HTR-8/SVneo (cell line): ENCODE measurements at regions not wholly inside any gene's neighbourhood (a gene's known extent, or its start where the extent isn't known, plus 50 kb on each side); places are given as distances from the start of the nearest gene placed in this dataset.
A peak's percentile ranks its signal among the peaks of the same experiment; 100 is the strongest.
"Not testable (repeated sequence)": the region's sequence is repeated elsewhere in the genome, so short reads cannot be mapped to it uniquely, and the experiment has no call there.

ENCODE experiments used
- DNase-seq: peaks from one replicate; pipeline ENCODE4 v3.0.0; 2011; ENCODE audit warnings: low spot score, mixed read lengths; ENCODE audit not compliant: insufficient read length
- FAIRE-seq: peaks from 2 replicates; lab custom pipeline; 2011; peaks lifted over from hg19 to GRCh38; lab: Jason Lieb, UNC

GRCh38 chr14:103258211-103258610, 75.8 kb upstream of the EIF5 start:
- FAIRE-seq, result no peak
- no peak for DNase-seq

- FAIRE-seq (no peak), DNase-seq (no peak)
Measured at GRCh38 chr14:103259184-103259583, 74.9 kb upstream of the EIF5 start.

- DNase-seq (no peak), FAIRE-seq (no peak)
Measured at GRCh38 chr14:103259801-103260628, 74.0 kb upstream of the EIF5 start.

GRCh38 chr14:103260629-103261124, 73.4 kb upstream of the EIF5 start:
- DNase-seq (peak; percentile 48), FAIRE-seq (peak; percentile 78)

- DNase-seq, result no peak
- no peak for FAIRE-seq
Measured at GRCh38 chr14:103267226-103267910, 66.7 kb upstream of the EIF5 start.

- FAIRE-seq (no peak), DNase-seq (no peak)
Measured at GRCh38 chr14:103271189-103271588, 62.8 kb upstream of the EIF5 start.

GRCh38 chr14:103273145-103273744, 60.8 kb upstream of the EIF5 start:
- DNase-seq (no peak), FAIRE-seq (no peak)

GRCh38 chr14:103273745-103274615, 60.1 kb upstream of the EIF5 start:
- no peak for DNase-seq
- no peak for FAIRE-seq

- FAIRE-seq, result no peak
- DNase-seq, result no peak
Measured at GRCh38 chr14:103275000-103275399, 59.0 kb upstream of the EIF5 start.

GRCh38 chr14:103277931-103278330, 56.1 kb upstream of the EIF5 start:
- FAIRE-seq, result no peak
- DNase-seq, result no peak

- no peak for DNase-seq
- no peak for FAIRE-seq
Measured at GRCh38 chr14:103279142-103280025, 54.7 kb upstream of the EIF5 start.

- no peak for DNase-seq
- no peak for FAIRE-seq
Measured at GRCh38 chr14:103280278-103280928, 53.6 kb upstream of the EIF5 start.

GRCh38 chr14:103281496-103282231, 52.4 kb upstream of the EIF5 start:
- peak; percentile 83 for FAIRE-seq
- DNase-seq, result peak; percentile 84

GRCh38 chr14:103282309-103282708, 51.7 kb upstream of the EIF5 start:
- not testable (repeated sequence) for DNase-seq, FAIRE-seq

- DNase-seq, result no peak
- no peak for FAIRE-seq
Measured at GRCh38 chr14:103282932-103283331, 51.1 kb upstream of the EIF5 start.

- no peak for FAIRE-seq
- no peak for DNase-seq
Measured at GRCh38 chr14:103283916-103284315, 50.1 kb upstream of the EIF5 start.
